Left lung (tissue), 4 donors: ENCODE measurements at regions not wholly inside any gene's neighbourhood (a gene's known extent, or its start where the extent isn't known, plus 50 kb on each side); places are given as distances from the start of the nearest gene placed in this dataset.
"Not testable (repeated sequence)": the region's sequence is repeated elsewhere in the genome, so short reads cannot be mapped to it uniquely, and the experiment has no call there.

Source experiments
- ATAC-seq: fragments of 200-7000 bp; cut with Tn5 transposase; one replicate; pipeline ENCODE4 v1.9.1; 2020; ENCODE audit warnings: moderate library complexity
- DNase-seq, 4 donors: peaks; one replicate each; pipeline ENCODE4 v3.0.0-alpha.2; 2013 to 2020
- H3K27ac ChIP-seq, 2 donors: fragments of 200-600 bp; sonication (generic) in 1 of 2; one replicate each; pipeline versions ENCODE4 v1.5.0 to v1.8.0; 2020 to 2021
- H3K27me3 ChIP-seq, 2 donors: fragments of 200-600 bp; sonication (generic) in 1 of 2; one replicate each; pipeline versions ENCODE4 v1.5.0 to v1.8.0; 2020 to 2021
- H3K36me3 ChIP-seq, 2 donors: fragments of 200-600 bp; sonication (generic) in 1 of 2; one replicate each; pipeline versions ENCODE4 v1.5.0 to v1.8.0; 2020 to 2021
- H3K4me1 ChIP-seq, 2 donors: fragments of 200-600 bp; one replicate each; pipeline ENCODE4 v1.8.0; 2021
- H3K4me3 ChIP-seq, 2 donors: fragments of 200-600 bp; sonication (generic) in 1 of 2; one replicate each; pipeline versions ENCODE4 v1.5.0 to v1.8.0; 2020 to 2021; ENCODE audit warnings: mild to moderate bottlenecking in 1 of 2
- H3K9me3 ChIP-seq, 2 donors: fragments of 200-600 bp; sonication (generic) in 1 of 2; one replicate each; pipeline versions ENCODE4 v1.5.0 to v1.8.0; 2020 to 2021
- intact Hi-C, 2 donors: fragments of 100-400 bp; cut with DNase I; formaldehyde crosslinking; loops; one replicate each; pipeline versions ENCODE4 v1.11.2 to v1.14.2; 2022
- TF ChIP-seq, protein P1 (sequence below), 2 donors: fragments of 200-600 bp; sonication (generic) in 1 of 2; IDR thresholded peaks; one replicate each; pipeline versions ENCODE4 v1.5.0 to v1.8.0; 2021; ENCODE audit warnings: antibody characterized with exemption in 2 of 2
- donor health status: DM: no; HTN: yes; CAD: no.
- donor health status: DM: no; HTN: no; CAD: no.

DNA sequence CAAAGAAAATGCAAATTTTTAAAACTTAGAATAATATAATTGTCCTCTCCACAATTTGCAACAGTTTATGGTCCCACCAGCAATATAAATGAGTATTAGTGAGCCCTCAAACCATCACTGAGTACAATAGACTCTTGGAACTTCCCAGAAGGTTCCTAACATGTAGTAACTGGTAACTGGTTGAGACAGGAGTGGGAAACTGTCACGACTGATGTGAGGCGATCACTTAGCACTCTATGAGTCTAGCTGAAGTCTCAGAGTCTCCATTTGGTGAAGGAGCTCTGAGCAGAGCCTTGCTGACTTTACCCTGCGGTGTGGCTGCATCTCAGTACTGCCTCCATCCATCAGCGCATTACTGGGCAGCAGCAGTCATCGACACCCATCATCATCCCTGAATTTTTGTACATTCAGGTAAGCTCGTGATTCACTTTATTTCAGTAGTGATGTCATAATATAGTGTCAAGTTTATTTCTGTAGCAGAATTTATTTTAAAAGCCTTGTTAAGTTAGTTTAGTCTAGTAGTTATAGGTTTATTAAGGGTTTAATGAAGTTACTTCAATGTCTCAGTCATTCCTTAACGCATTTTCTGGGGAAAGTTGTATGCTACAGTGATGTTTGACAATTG lies 76.6 kb upstream of the ABCA1 start:
- intact Hi-C loops, result no loop called here
- ATAC-seq (no peak), DNase-seq (no peak)
- TF ChIP-seq, protein P1, sequence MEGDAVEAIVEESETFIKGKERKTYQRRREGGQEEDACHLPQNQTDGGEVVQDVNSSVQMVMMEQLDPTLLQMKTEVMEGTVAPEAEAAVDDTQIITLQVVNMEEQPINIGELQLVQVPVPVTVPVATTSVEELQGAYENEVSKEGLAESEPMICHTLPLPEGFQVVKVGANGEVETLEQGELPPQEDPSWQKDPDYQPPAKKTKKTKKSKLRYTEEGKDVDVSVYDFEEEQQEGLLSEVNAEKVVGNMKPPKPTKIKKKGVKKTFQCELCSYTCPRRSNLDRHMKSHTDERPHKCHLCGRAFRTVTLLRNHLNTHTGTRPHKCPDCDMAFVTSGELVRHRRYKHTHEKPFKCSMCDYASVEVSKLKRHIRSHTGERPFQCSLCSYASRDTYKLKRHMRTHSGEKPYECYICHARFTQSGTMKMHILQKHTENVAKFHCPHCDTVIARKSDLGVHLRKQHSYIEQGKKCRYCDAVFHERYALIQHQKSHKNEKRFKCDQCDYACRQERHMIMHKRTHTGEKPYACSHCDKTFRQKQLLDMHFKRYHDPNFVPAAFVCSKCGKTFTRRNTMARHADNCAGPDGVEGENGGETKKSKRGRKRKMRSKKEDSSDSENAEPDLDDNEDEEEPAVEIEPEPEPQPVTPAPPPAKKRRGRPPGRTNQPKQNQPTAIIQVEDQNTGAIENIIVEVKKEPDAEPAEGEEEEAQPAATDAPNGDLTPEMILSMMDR (IDR thresholded peaks at IDR 0.05), result no peak
- no peak overlapping the region for H3K27ac ChIP-seq
- no peak overlapping the region for H3K4me3 ChIP-seq
- no peaks in the 10 kb centered on the region for H3K36me3 ChIP-seq
- H3K4me1 ChIP-seq, result peaks cover 8 to 50% of the 10 kb centered on the region in 2 donors
- no peaks in the 10 kb centered on the region for H3K27me3 ChIP-seq
- no peaks in the 10 kb centered on the region for H3K9me3 ChIP-seq

DNA sequence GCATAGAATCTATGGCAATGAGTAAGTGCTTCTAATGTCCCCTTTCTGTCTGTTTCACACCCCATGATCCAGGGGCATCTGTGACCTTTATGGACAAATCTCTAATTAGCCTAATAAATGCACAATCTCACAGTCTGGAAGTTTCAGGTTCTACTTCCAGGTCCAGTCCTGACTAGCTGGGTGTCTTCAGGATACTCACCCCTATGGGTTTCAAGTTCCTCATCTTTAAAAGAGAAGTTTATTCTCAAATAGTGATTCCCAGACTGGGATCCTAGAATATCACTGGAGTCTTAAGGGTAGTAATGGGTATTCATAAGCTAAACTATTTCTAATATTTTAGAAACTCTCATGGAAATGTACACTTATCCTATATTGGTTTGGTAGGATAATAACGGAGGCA lies 77.2 kb upstream of the ABCA1 start:
- intact Hi-C loops, result no loop called here
- no peak for DNase-seq
- H3K4me1 ChIP-seq, result peaks cover 8 to 50% of the 10 kb centered on the region in 2 donors
- no peaks in the 10 kb centered on the region for H3K9me3 ChIP-seq
- H3K4me3 ChIP-seq, result no peak overlapping the region
- no peak for ATAC-seq
- H3K27ac ChIP-seq, result no peak overlapping the region
- H3K36me3 ChIP-seq, result no peaks in the 10 kb centered on the region
- H3K27me3 ChIP-seq, result no peaks in the 10 kb centered on the region
- TF ChIP-seq, protein P1 (IDR thresholded peaks at IDR 0.05), result no peak

DNA sequence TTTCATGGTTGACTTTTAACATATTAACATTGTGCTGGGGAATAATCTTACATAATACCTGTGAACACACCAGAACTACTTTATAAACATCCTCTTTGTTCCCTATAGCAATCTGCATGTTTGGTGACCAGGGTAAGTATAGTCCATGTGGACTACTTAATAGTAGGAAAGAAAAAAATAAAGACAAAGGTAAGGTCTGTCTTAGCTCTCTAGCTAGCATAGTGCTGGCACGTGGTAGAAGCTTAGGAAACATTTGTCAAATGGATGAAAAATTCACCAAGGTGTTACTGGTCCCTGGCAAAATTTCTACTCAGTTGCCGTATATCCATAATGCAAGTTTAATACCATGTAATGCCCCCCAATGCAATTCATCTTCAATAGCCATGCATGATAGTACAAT lies 78.6 kb upstream of the ABCA1 start:
- TF ChIP-seq, protein P1 (IDR thresholded peaks at IDR 0.05), result no peak
- Histone ChIP-seq H3K4me1 (peaks cover 8 to 50% of the 10 kb centered on the region in 2 donors), H3K27me3 (no peaks in the 10 kb centered on the region), H3K36me3 (no peaks in the 10 kb centered on the region), H3K27ac (peak overlapping the region; percentile 15 to 78), H3K9me3 (no peaks in the 10 kb centered on the region), H3K4me3 (no peak overlapping the region)
- ATAC-seq (peak; percentile 27), DNase-seq (no peak)
- intact Hi-C loops, result no loop called here

DNA sequence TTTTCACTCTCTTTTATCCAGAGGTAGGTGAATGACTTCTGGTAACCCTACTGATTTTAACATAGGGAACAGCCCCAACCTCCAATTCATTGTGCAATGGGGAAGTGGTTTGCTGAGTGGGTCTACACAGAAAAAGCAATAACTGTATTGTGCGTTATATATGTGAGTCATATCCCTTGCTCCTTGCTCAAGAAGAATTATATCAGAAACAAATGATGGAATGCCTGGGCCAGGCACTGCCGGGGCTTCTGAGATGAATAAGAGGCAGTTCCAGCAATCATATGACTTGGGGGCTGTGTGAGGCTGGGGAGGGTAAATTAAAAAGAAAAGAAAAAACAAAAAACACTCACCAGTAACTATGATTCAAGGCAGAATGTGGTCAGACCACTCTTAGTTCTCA lies 79.2 kb upstream of the ABCA1 start:
- peak in 2 of 4 donors; percentile 24 to 57 for DNase-seq
- TF ChIP-seq, protein P1 (IDR thresholded peaks at IDR 0.05), result no peak

DNA sequence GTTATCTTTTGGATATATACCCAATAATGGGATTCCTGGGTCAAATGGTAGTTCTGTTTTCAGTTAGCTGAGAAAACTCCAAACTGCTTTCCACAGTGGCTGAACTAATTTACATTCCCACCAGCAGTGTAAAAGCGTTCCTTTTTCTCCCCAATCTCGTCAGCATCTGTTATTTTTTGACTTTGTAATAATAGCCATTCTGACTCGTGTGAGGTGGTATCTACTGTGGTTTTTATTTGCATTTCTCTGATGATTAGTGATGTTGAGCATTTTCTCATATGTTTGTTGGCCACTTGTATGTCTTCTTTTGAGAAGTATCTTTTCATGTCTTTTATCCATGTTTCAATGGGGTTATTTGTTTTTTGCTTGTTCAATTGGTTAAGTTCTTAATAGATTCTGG lies 82.1 kb upstream of the ABCA1 start:
- H3K36me3 ChIP-seq, H3K9me3 ChIP-seq, DNase-seq, ATAC-seq, H3K4me3 ChIP-seq, intact Hi-C loops, H3K27ac ChIP-seq, H3K27me3 ChIP-seq: not testable (repeated sequence)
- H3K4me1 ChIP-seq, result peaks cover 8 to 30% of the 10 kb centered on the region in 2 donors

More for the DNA sequence above, 79.2 kb upstream of the ABCA1 start:
- peak overlapping the region; percentile 70 to 78 for H3K27ac ChIP-seq
- no peak overlapping the region for H3K4me3 ChIP-seq
- H3K27me3 ChIP-seq, result no peaks in the 10 kb centered on the region
- peak; percentile 89 for ATAC-seq
- H3K36me3 ChIP-seq, result no peaks in the 10 kb centered on the region
- H3K4me1 ChIP-seq, result peaks cover 8 to 50% of the 10 kb centered on the region in 2 donors
- H3K9me3 ChIP-seq, result no peaks in the 10 kb centered on the region
- intact Hi-C loops, result no loop called here

DNA sequence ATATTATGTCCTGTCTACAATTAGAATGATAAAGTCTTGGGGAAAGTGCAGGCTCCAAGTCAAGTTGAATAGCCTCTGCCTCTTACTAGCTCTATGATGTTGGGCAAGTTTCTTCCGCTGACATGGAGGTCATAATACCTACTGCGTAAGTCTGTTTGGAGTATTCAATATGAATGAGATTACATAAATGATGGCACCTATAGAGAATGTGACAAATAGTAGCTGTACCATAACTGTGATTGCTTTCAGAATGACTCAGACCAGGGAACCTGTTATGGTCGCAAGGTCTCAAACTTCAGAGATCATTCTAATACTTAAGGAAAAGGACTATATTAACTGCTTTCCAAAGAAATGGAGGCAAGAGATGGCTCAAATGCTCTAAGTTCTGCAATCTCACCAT lies 94.0 kb upstream of the ABCA1 start:
- DNase-seq, result no peak

DNA sequence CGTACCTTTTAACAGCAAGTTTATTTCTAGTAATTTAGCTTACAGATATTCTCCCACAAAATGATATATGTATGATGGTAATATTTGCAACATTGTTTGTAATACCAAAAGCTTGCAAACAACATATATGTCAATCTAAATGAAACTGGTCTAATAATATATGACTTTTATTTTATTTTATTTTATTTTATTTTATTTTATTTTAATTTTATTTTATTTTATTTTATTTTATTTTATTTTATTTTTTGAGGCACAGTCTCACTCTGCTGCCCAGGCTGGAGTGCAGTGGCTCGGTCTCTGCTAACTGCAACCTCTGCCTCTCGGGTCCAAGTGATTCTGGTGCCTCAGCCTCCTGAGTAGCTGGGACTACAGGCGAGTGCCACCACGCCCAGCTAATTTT lies 94.6 kb upstream of the ABCA1 start:
- H3K27me3 ChIP-seq, DNase-seq, H3K4me1 ChIP-seq, H3K4me3 ChIP-seq, H3K36me3 ChIP-seq, H3K9me3 ChIP-seq, intact Hi-C loops, ATAC-seq, H3K27ac ChIP-seq: not testable (repeated sequence)

More for the DNA sequence above, 94.0 kb upstream of the ABCA1 start:
- intact Hi-C loops, result no loop called here
- Histone ChIP-seq H3K36me3 (no peaks in the 10 kb centered on the region), H3K27me3 (no peaks in the 10 kb centered on the region), H3K27ac (no peak overlapping the region), H3K4me1 (no peaks in the 10 kb centered on the region), H3K9me3 (no peaks in the 10 kb centered on the region), H3K4me3 (no peak overlapping the region)
- ATAC-seq, result no peak
- TF ChIP-seq, protein P1 (IDR thresholded peaks at IDR 0.05), result no peak
